GM19328 (cell line): ENCODE measurements at regions not wholly inside any gene's neighbourhood (a gene's known extent, or its start where the extent isn't known, plus 50 kb on each side); places are given as distances from the start of the nearest gene placed in this dataset.

Experiments used
- ATAC-seq: cut with Tn5 transposase; IDR thresholded peaks from one replicate; pipeline ENCODE4 v1.9.1; 2021; ENCODE audit warnings: mild to moderate bottlenecking, moderate library complexity; ENCODE audit not compliant: unreplicated experiment

- no peak for ATAC-seq
Measured at GRCh38 chrX:98331407-98331806, 1447.7 kb downstream of the RPA4 start.

GRCh38 chrX:98338544-98338943, 1454.8 kb downstream of the RPA4 start:
- ATAC-seq, result no peak

- no peak for ATAC-seq
Measured at GRCh38 chrX:98350940-98351339, 1467.2 kb downstream of the RPA4 start.

GRCh38 chrX:98357146-98357545, 1473.4 kb downstream of the RPA4 start:
- ATAC-seq, result no peak

GRCh38 chrX:98362630-98363029, 1478.9 kb downstream of the RPA4 start:
- ATAC-seq, result no peak

GRCh38 chrX:98371994-98372393, 1488.3 kb downstream of the RPA4 start:
- ATAC-seq, result no peak

- no peak for ATAC-seq
Measured at GRCh38 chrX:98379134-98379533, 1495.4 kb downstream of the RPA4 start.

GRCh38 chrX:98380106-98380505, 1496.4 kb downstream of the RPA4 start:
- ATAC-seq, result no peak

- no peak for ATAC-seq
Measured at GRCh38 chrX:98380556-98380955, 1496.8 kb downstream of the RPA4 start.

- no peak for ATAC-seq
Measured at GRCh38 chrX:98398542-98398941, 1514.8 kb downstream of the RPA4 start.

- ATAC-seq, result no peak
Measured at GRCh38 chrX:98405376-98405775, 1521.7 kb downstream of the RPA4 start.

- ATAC-seq, result no peak
Measured at GRCh38 chrX:98407584-98407983, 1523.9 kb downstream of the RPA4 start.

- ATAC-seq, result no peak
Measured at GRCh38 chrX:98409867-98410266, 1526.2 kb downstream of the RPA4 start.

- ATAC-seq, result no peak
Measured at GRCh38 chrX:98412058-98412457, 1528.3 kb downstream of the RPA4 start.

- no peak for ATAC-seq
Measured at GRCh38 chrX:98422536-98422935, 1538.8 kb downstream of the RPA4 start.

- no peak for ATAC-seq
Measured at GRCh38 chrX:98432413-98432812, 1548.7 kb downstream of the RPA4 start.

- no peak for ATAC-seq
Measured at GRCh38 chrX:98448524-98448923, 1564.8 kb downstream of the RPA4 start.

GRCh38 chrX:98452456-98452855, 1568.7 kb downstream of the RPA4 start:
- ATAC-seq, result no peak

GRCh38 chrX:98459669-98460068, 1576.0 kb downstream of the RPA4 start:
- no peak for ATAC-seq

- ATAC-seq, result no peak
Measured at GRCh38 chrX:98480606-98481005, 1596.9 kb downstream of the RPA4 start.

- no peak for ATAC-seq
Measured at GRCh38 chrX:98481636-98482035, 1597.9 kb downstream of the RPA4 start.

GRCh38 chrX:98490670-98491069, 1607.0 kb downstream of the RPA4 start:
- no peak for ATAC-seq

- ATAC-seq, result no peak
Measured at GRCh38 chrX:98501426-98501825, 1617.7 kb downstream of the RPA4 start.

- ATAC-seq, result no peak
Measured at GRCh38 chrX:98506907-98507306, 1623.2 kb downstream of the RPA4 start.
